Stomach (tissue), 4 donors: ENCODE measurements at regions not wholly inside any gene's neighbourhood (a gene's known extent, or its start where the extent isn't known, plus 50 kb on each side); places are given as distances from the start of the nearest gene placed in this dataset.

Source experiments
- CTCF ChIP-seq, 7 experiments: fragments of 450-650 bp in 4 of 7; fragments of 200-600 bp in 3 of 7; sonication (generic) in 3 of 7; IDR thresholded peaks; one replicate each; pipeline ENCODE4 v1.5.1; 2016 to 2019; ENCODE audit warnings: antibody characterized with exemption in 7 of 7, control low read depth in 2 of 7, mild to moderate bottlenecking in 1 of 7
- POLR2A ChIP-seq, 4 donors: fragments of 450-650 bp; IDR thresholded peaks; one replicate each; pipeline ENCODE4 v1.6.1; 2016; ENCODE audit warnings: antibody characterized with exemption in 4 of 4, control low read depth in 2 of 4, mild to moderate bottlenecking in 1 of 4, moderate library complexity in 1 of 4

- TF ChIP-seq CTCF (IDR thresholded peaks at IDR 0.05) (no peak), POLR2A (IDR thresholded peaks at IDR 0.05) (no peak)
These were observed 1395.9 kb downstream of the EPHA7 start for GRCh38 chr6:92023410-92023966.
